ENCODE measurements at regions not wholly inside any gene's neighbourhood (a gene's known extent, or its start where the extent isn't known, plus 50 kb on each side); places are given as distances from the start of the nearest gene placed in this dataset.

DNA sequence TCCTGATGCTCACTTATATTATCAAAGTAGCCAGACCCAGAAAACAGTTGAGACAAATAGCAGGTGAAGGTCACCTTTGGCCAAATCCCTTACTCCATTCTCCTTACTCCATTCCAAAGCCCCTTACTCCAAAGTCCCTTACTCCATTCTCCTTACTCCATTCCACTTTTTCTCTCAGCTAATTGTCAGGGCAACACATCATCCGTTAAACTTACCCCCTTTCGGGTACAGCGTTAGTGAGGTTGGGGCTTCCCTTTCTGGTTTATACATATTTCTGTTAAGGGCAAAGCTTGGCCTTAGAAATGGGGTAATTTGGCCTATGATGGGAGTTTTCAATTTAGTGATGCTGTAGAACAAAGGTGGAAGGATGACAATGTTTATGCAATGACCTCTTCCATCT, 111.8 kb upstream of the CCND2 start:
- no peak for DNase-seq (ENCODE audit: extremely low spot score)
- no peak for TF ChIP-seq BHLHE40 (IDR thresholded peaks at IDR 0.05; ENCODE audit: borderline replicate concordance)
- ChIA-PET CTCF (no interaction called here), POLR2A (no interaction called here)

- POLR2A ChIA-PET: no interaction called here
- DNase-seq (ENCODE audit: extremely low spot score): no peak
- CTCF ChIA-PET: no interaction called here
- TF ChIP-seq SUZ12 (IDR thresholded peaks at IDR 0.05): no peak
- TF ChIP-seq NFRKB (IDR thresholded peaks at IDR 0.05): no peak
- TF ChIP-seq ARNT (IDR thresholded peaks at IDR 0.05): no peak
- TF ChIP-seq SP1 (IDR thresholded peaks at IDR 0.05): no peak
- TF ChIP-seq TARDBP (IDR thresholded peaks at IDR 0.05): no peak
These were observed 113.1 kb upstream of the CCND2 start for GRCh38 chr12:4160314-4161040.

- CTCF ChIA-PET: no interaction called here
- TF ChIP-seq FOXA1 (IDR thresholded peaks at IDR 0.05): no peak
- TF ChIP-seq CTBP1 (IDR thresholded peaks at IDR 0.05; ENCODE audit: borderline replicate concordance): no peak
- no peak for TF ChIP-seq NFRKB (IDR thresholded peaks at IDR 0.05)
- TF ChIP-seq SP1 (IDR thresholded peaks at IDR 0.05): no peak
- TF ChIP-seq ZNF384 (IDR thresholded peaks at IDR 0.05): no peak
- TF ChIP-seq SUZ12 (IDR thresholded peaks at IDR 0.05): no peak
- no peak for TF ChIP-seq TARDBP (IDR thresholded peaks at IDR 0.05)
- TF ChIP-seq LEF1 (IDR thresholded peaks at IDR 0.05; ENCODE audit: borderline replicate concordance): no peak
- no peak for TF ChIP-seq ARNT (IDR thresholded peaks at IDR 0.05)
- TF ChIP-seq FOXM1 (IDR thresholded peaks at IDR 0.05; ENCODE audit: borderline replicate concordance): no peak
- TF ChIP-seq, protein P1, sequence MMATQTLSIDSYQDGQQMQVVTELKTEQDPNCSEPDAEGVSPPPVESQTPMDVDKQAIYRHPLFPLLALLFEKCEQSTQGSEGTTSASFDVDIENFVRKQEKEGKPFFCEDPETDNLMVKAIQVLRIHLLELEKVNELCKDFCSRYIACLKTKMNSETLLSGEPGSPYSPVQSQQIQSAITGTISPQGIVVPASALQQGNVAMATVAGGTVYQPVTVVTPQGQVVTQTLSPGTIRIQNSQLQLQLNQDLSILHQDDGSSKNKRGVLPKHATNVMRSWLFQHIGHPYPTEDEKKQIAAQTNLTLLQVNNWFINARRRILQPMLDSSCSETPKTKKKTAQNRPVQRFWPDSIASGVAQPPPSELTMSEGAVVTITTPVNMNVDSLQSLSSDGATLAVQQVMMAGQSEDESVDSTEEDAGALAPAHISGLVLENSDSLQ (IDR thresholded peaks at IDR 0.05): no peak
- DNase-seq (ENCODE audit: extremely low spot score): no peak
- POLR2A ChIA-PET: no interaction called here
These were observed 113.7 kb upstream of the CCND2 start for GRCh38 chr12:4159851-4160250.

DNA sequence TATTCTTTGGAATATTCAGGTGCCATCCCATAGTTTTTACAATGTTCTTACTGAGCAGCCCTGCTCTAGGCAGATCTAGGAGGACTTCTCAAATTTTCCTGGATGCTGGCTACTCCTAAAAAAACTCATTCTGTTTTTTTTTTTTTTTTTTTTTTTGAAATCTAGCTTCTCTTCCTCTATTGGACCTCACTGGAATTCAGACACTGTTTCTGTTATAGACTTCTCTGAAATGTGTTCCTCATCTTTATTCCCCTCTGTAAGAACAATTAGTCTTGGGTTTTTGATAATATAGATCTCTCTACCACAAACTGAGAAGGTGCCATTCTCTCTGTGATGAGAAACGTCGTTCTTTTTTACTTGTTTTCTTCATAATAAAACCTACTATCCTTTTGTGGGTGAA, 115.3 kb upstream of the CCND2 start:
- POLR2A ChIA-PET: no interaction called here
- no peak for TF ChIP-seq FOXA1 (IDR thresholded peaks at IDR 0.05)
- TF ChIP-seq LEF1 (IDR thresholded peaks at IDR 0.05; ENCODE audit: borderline replicate concordance): no peak
- no peak for TF ChIP-seq HDGF (IDR thresholded peaks at IDR 0.05; ENCODE audit: borderline replicate concordance)
- TF ChIP-seq ELF4 (IDR thresholded peaks at IDR 0.05): no peak
- TF ChIP-seq, protein P1 (IDR thresholded peaks at IDR 0.05): no peak
- TF ChIP-seq NFRKB (IDR thresholded peaks at IDR 0.05): no peak
- no peak for TF ChIP-seq ARNT (IDR thresholded peaks at IDR 0.05)
- no peak for TF ChIP-seq SP1 (IDR thresholded peaks at IDR 0.05)
- TF ChIP-seq TARDBP (IDR thresholded peaks at IDR 0.05): no peak
- TF ChIP-seq SUZ12 (IDR thresholded peaks at IDR 0.05): no peak
- TF ChIP-seq L3MBTL2 (conservative IDR thresholded peaks at IDR 0.05): no peak
- CTCF ChIA-PET: interaction anchor here (1.0 kb wide), 1 partner anchor 119 kb away, joined by 3 read pairs; no protein-coding TSS in a partner anchor
- DNase-seq (ENCODE audit: extremely low spot score): no peak

- POLR2A ChIA-PET: no interaction called here
- DNase-seq (ENCODE audit: extremely low spot score): no peak
- TF ChIP-seq CTBP1 (IDR thresholded peaks at IDR 0.05; ENCODE audit: borderline replicate concordance) (no peak), ZNF384 (IDR thresholded peaks at IDR 0.05) (no peak), NFRKB (IDR thresholded peaks at IDR 0.05) (no peak), FOXM1 (IDR thresholded peaks at IDR 0.05; ENCODE audit: borderline replicate concordance) (no peak), LEF1 (IDR thresholded peaks at IDR 0.05; ENCODE audit: borderline replicate concordance) (no peak), HDGF (IDR thresholded peaks at IDR 0.05; ENCODE audit: borderline replicate concordance) (no peak), ARNT (IDR thresholded peaks at IDR 0.05) (no peak), ELF4 (IDR thresholded peaks at IDR 0.05) (no peak), SUZ12 (IDR thresholded peaks at IDR 0.05) (no peak), FOXA1 (IDR thresholded peaks at IDR 0.05) (no peak), L3MBTL2 (conservative IDR thresholded peaks at IDR 0.05) (no peak), TARDBP (IDR thresholded peaks at IDR 0.05) (no peak), FOXK2 (IDR thresholded peaks at IDR 0.05) (no peak), BHLHE40 (IDR thresholded peaks at IDR 0.05; ENCODE audit: borderline replicate concordance) (no peak), SP1 (IDR thresholded peaks at IDR 0.05) (no peak)
- TF ChIP-seq, protein P1 (IDR thresholded peaks at IDR 0.05): no peak
- CTCF ChIA-PET: no interaction called here
These were observed 116.4 kb upstream of the CCND2 start for GRCh38 chr12:4157122-4157521.

DNA sequence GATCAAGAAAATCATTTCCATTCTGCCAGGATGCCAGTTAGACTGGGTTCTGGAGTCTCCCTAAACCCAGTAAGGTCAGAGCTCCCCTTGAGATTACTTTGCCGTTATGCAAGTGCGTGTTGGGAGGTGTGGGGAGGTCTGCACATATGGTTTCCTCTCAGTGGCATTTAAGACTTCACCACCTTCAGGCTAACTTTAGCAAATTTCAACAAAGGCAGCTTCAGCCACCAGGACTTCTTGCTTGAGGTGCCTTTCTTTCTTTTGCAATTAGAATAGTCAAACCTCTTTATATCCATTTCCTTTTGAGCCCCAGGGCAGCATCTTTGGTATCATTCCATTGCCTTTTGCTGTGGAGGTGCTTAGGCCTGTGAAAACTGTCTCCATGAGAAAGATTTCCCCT, 117.2 kb upstream of the CCND2 start:
- no peak for DNase-seq (ENCODE audit: extremely low spot score)
- TF ChIP-seq NFRKB (IDR thresholded peaks at IDR 0.05) (no peak), CTBP1 (IDR thresholded peaks at IDR 0.05; ENCODE audit: borderline replicate concordance) (no peak), ARNT (IDR thresholded peaks at IDR 0.05) (no peak), SUZ12 (IDR thresholded peaks at IDR 0.05) (no peak), ZNF384 (IDR thresholded peaks at IDR 0.05) (no peak), BHLHE40 (IDR thresholded peaks at IDR 0.05; ENCODE audit: borderline replicate concordance) (no peak), ELF4 (IDR thresholded peaks at IDR 0.05) (no peak), SP1 (IDR thresholded peaks at IDR 0.05) (no peak), FOXM1 (IDR thresholded peaks at IDR 0.05; ENCODE audit: borderline replicate concordance) (no peak), FOXA1 (IDR thresholded peaks at IDR 0.05) (no peak), TARDBP (IDR thresholded peaks at IDR 0.05) (no peak), FOXK2 (IDR thresholded peaks at IDR 0.05) (no peak), L3MBTL2 (conservative IDR thresholded peaks at IDR 0.05) (no peak), LEF1 (IDR thresholded peaks at IDR 0.05; ENCODE audit: borderline replicate concordance) (no peak), HDGF (IDR thresholded peaks at IDR 0.05; ENCODE audit: borderline replicate concordance) (no peak)
- TF ChIP-seq, protein P1 (IDR thresholded peaks at IDR 0.05): no peak
- CTCF ChIA-PET: no interaction called here
- POLR2A ChIA-PET: no interaction called here

Measured in HEK293T (cell line).